Right lobe of liver (tissue), 6 donors: ENCODE measurements at regions not wholly inside any gene's neighbourhood (a gene's known extent, or its start where the extent isn't known, plus 50 kb on each side); places are given as distances from the start of the nearest gene placed in this dataset.

ENCODE experiments used
- ATAC-seq, 4 donors: fragments of 200-7000 bp; cut with Tn5 transposase; one replicate each; pipeline ENCODE4 v1.9.1; 2020; ENCODE audit warnings: mild to moderate bottlenecking in 4 of 4, moderate library complexity in 4 of 4
- DNase-seq, 3 donors: peaks; one replicate each; pipeline ENCODE4 v3.0.0-alpha.2; 2020
- H3K27ac ChIP-seq, 3 donors: fragments of 200-600 bp; one replicate each; pipeline ENCODE4 v1.8.0; 2022
- H3K27me3 ChIP-seq, 2 donors: fragments of 200-600 bp; one replicate each; pipeline ENCODE4 v1.8.0; 2022
- H3K36me3 ChIP-seq, 4 donors: fragments of 200-600 bp; sonication (generic) in 1 of 4; one replicate each; pipeline versions ENCODE4 v1.5.1 to v1.8.0; 2017 to 2022; ENCODE audit warnings: control low read depth in 1 of 4
- H3K4me1 ChIP-seq, 4 donors: fragments of 200-600 bp; sonication (generic) in 1 of 4; one replicate each; pipeline versions ENCODE4 v1.5.1 to v1.8.0; 2017 to 2022; ENCODE audit warnings: control low read depth in 1 of 4
- H3K4me3 ChIP-seq, 3 donors: fragments of 200-600 bp; one replicate each; pipeline ENCODE4 v1.8.0; 2022
- H3K9me3 ChIP-seq, 4 donors: fragments of 200-600 bp; sonication (generic) in 1 of 4; one replicate each; pipeline versions ENCODE4 v1.5.1 to v1.8.0; 2017 to 2022; ENCODE audit warnings: control low read depth in 1 of 4
- CTCF ChIP-seq, 4 donors: fragments of 200-600 bp in 3 of 4; fragments of 450-650 bp in 1 of 4; IDR thresholded peaks; one replicate each; pipeline versions ENCODE4 v1.5.1 to v1.8.0; 2016 to 2022; ENCODE audit warnings: antibody characterized with exemption in 4 of 4, mild to moderate bottlenecking in 2 of 4
- POLR2A ChIP-seq: fragments of 450-650 bp; IDR thresholded peaks from one replicate; pipeline ENCODE4 v1.6.1; 2017; ENCODE audit warnings: antibody characterized with exemption, mild to moderate bottlenecking
- WGBS: methylation state at CpG from one replicate; pipeline ENCODE4 v1.1.6; 2018; ENCODE audit warnings: low coverage, low lambda C conversion rate; ENCODE audit not compliant: insufficient coverage; ENCODE audit errors: missing lambda C conversion rate; 5-methylcytosine and 5-hydroxymethylcytosine counted together
- intact Hi-C, 2 donors: fragments of 100-400 bp; cut with DNase I; formaldehyde crosslinking; loops; one replicate each; pipeline versions ENCODE4 v1.11.2 to v1.14.1; 2022
- donor health status: DM: no; HTN: yes; CAD: no.
- donor health status: DM: no; HTN: no; CAD: no.
- donor health status: DM: no; HTN: no; CAD: no.
- donor health status: DM: no; HTN: yes; CAD: no.
- donor health status: DM: no; HTN: yes; CAD: no.

- Histone ChIP-seq H3K27me3 (no peaks in the 10 kb centered on the region), H3K4me1 (no peaks in the 10 kb centered on the region), H3K36me3 (no peaks in the 10 kb centered on the region), H3K4me3 (no peak overlapping the region), H3K27ac (no peak overlapping the region), H3K9me3 (no peaks in the 10 kb centered on the region)
- 100% methylated on average over 1 of the region's 2 CpGs for WGBS
- no peak for TF ChIP-seq CTCF (IDR thresholded peaks at IDR 0.05)
- TF ChIP-seq POLR2A = no peak
- ATAC-seq (no peak), DNase-seq (no peak)
- intact Hi-C loops = no loop called here
These were observed 95.8 kb downstream of the BDNF start for GRCh38 chr11:27604416-27604815.

- intact Hi-C loops = no loop called here
- WGBS = 96% methylated on average over 6 of the region's 6 CpGs
These were observed 96.8 kb downstream of the BDNF start for GRCh38 chr11:27603376-27603990.

GRCh38 chr11:27600656-27601055 lies 94.1 kb upstream of the LIN7C start:
- no peaks in the 10 kb centered on the region for H3K9me3 ChIP-seq
- no peak overlapping the region for H3K27ac ChIP-seq
- 78% methylated on average over 3 of the region's 3 CpGs for WGBS
- H3K4me1 ChIP-seq = no peaks in the 10 kb centered on the region
- no peak for TF ChIP-seq POLR2A
- no peak for TF ChIP-seq CTCF (IDR thresholded peaks at IDR 0.05)
- no peak overlapping the region for H3K4me3 ChIP-seq
- intact Hi-C loops = no loop called here
- ATAC-seq = no peak
- DNase-seq = no peak
- no peaks in the 10 kb centered on the region for H3K36me3 ChIP-seq
- no peaks in the 10 kb centered on the region for H3K27me3 ChIP-seq

More at GRCh38 chr11:27603376-27603990, 96.8 kb downstream of the BDNF start:
- Histone ChIP-seq H3K27me3 (no peaks in the 10 kb centered on the region), H3K9me3 (no peaks in the 10 kb centered on the region), H3K4me3 (no peak overlapping the region), H3K4me1 (no peaks in the 10 kb centered on the region), H3K27ac (no peak overlapping the region), H3K36me3 (no peaks in the 10 kb centered on the region)
- DNase-seq = no peak
- no peak for ATAC-seq
- TF ChIP-seq CTCF (IDR thresholded peaks at IDR 0.05) (no peak), POLR2A (no peak)

- ATAC-seq = peak in 1 of 4 donors; percentile 63
- intact Hi-C loops = no loop called here
- DNase-seq = no peak
- no peak overlapping the region for H3K27ac ChIP-seq
- H3K9me3 ChIP-seq = no peaks in the 10 kb centered on the region
- 0% methylated on average over 1 of the region's 1 CpG for WGBS
- TF ChIP-seq CTCF (IDR thresholded peaks at IDR 0.05) (no peak), POLR2A (no peak)
- H3K36me3 ChIP-seq = no peaks in the 10 kb centered on the region
- H3K27me3 ChIP-seq = no peaks in the 10 kb centered on the region
- no peaks in the 10 kb centered on the region for H3K4me1 ChIP-seq
- no peak overlapping the region for H3K4me3 ChIP-seq
These were observed 92.6 kb upstream of the LIN7C start for GRCh38 chr11:27599217-27599616.

- intact Hi-C loops = no loop called here
- H3K4me1 ChIP-seq = no peaks in the 10 kb centered on the region
- H3K4me3 ChIP-seq = no peak overlapping the region
- WGBS = 27% methylated on average over 2 of the region's 2 CpGs
- ATAC-seq = peak; percentile 40 to 81 (median 64)
- DNase-seq = no peak
- no peaks in the 10 kb centered on the region for H3K9me3 ChIP-seq
- H3K27me3 ChIP-seq = no peaks in the 10 kb centered on the region
- no peaks in the 10 kb centered on the region for H3K36me3 ChIP-seq
- H3K27ac ChIP-seq = no peak overlapping the region
- TF ChIP-seq POLR2A (no peak), CTCF (IDR thresholded peaks at IDR 0.05) (no peak)
These were observed 90.2 kb upstream of the LIN7C start for GRCh38 chr11:27596802-27597201.
